ENCODE measurements at regions not wholly inside any gene's neighbourhood (a gene's known extent, or its start where the extent isn't known, plus 50 kb on each side); places are given as distances from the start of the nearest gene placed in this dataset.

DNA sequence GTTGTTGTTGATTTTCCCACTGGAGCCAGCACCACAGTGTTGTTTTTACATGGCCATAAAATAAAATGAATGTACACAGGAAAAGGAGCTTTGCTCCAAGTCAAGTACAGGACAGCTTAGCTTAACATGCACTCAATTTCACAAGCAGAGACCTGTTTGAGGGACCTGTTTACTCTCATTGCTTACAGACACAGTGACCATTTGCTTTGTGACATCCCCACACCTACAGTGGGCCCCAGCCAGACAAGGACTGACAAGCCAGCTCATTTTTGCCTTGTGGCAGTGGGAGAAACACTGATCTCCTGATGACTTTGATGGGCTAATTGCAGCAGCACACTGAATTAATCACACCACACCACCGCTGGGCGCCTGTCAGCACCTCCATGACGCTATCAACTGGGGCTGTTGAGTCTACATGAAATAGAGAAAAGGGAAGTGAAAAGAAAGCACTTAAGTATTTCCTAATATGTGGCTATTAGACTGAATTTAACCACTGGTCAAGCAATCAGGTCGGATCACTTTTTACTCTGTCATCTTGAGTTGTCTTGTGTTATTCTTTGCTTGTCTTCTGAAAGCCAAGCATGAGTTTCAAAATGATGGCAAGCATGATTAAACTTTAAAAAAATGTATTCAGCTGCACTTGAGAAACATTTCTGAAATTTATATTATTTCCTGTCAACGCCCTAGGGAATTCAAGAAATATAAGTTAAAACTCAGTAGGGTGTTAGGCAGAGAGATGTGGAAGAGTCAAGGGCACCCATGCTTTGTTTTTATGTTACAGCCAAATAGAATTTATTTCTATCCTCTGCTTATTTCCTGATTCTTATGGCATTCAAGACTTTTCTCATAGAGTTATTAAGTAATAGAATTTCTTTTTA lies 557.7 kb downstream of the RAB28 start:
- no peaks in the 10 kb centered on the region for H3K27me3 ChIP-seq (ENCODE audit: control insufficient read depth in 2 of 2, insufficient read depth in 2 of 2, low read length in 2 of 2)
- TF ChIP-seq, protein P1, sequence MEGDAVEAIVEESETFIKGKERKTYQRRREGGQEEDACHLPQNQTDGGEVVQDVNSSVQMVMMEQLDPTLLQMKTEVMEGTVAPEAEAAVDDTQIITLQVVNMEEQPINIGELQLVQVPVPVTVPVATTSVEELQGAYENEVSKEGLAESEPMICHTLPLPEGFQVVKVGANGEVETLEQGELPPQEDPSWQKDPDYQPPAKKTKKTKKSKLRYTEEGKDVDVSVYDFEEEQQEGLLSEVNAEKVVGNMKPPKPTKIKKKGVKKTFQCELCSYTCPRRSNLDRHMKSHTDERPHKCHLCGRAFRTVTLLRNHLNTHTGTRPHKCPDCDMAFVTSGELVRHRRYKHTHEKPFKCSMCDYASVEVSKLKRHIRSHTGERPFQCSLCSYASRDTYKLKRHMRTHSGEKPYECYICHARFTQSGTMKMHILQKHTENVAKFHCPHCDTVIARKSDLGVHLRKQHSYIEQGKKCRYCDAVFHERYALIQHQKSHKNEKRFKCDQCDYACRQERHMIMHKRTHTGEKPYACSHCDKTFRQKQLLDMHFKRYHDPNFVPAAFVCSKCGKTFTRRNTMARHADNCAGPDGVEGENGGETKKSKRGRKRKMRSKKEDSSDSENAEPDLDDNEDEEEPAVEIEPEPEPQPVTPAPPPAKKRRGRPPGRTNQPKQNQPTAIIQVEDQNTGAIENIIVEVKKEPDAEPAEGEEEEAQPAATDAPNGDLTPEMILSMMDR (IDR thresholded peaks at IDR 0.05), result no peak
- H3K9me3 ChIP-seq (replicated peaks in 1 of 2; ENCODE audit: control insufficient read depth in 1 of 2, insufficient read depth in 1 of 2, low read length in 2 of 2), result peaks cover 0 to 4% of the 10 kb centered on the region in 2 donors
- H3K4me3 ChIP-seq (replicated peaks in 1 of 3; ENCODE audit: low read depth in 2 of 3, low read length in 3 of 3), result no peak overlapping the region
- no peak for DNase-seq
- no peak overlapping the region for H3K4me3 Mint-ChIP-seq
- no peaks in the 10 kb centered on the region for H3K4me1 Mint-ChIP-seq
- H2AFZ ChIP-seq (ENCODE audit: insufficient read depth, low read depth, low read length, poor library complexity, severe bottlenecking), result no peak overlapping the region
- no peaks in the 10 kb centered on the region for H3K27me3 Mint-ChIP-seq (ENCODE audit: low read depth in 3 of 3)
- H3K4me2 ChIP-seq (replicated peaks; ENCODE audit: extremely low read depth, low read length, poor library complexity, severe bottlenecking), result no peak overlapping the region
- no peaks in the 10 kb centered on the region for H3K4me1 ChIP-seq (ENCODE audit: control insufficient read depth in 1 of 2, insufficient read depth in 2 of 2, low read length in 2 of 2)
- H3K27ac ChIP-seq (ENCODE audit: low read depth in 1 of 2, low read length in 2 of 2), result no peak overlapping the region
- H3K9ac ChIP-seq (ENCODE audit: insufficient read depth, low read length, poor library complexity, severe bottlenecking), result no peak overlapping the region
- H4K20me1 ChIP-seq (ENCODE audit: insufficient read depth, low read length), result no peaks in the 10 kb centered on the region
- intact Hi-C loops (cut with micrococcal nuclease), result no loop called here
- H3K36me3 Mint-ChIP-seq, result no peaks in the 10 kb centered on the region
- H3K27ac Mint-ChIP-seq, result no peak overlapping the region
- no peaks in the 10 kb centered on the region for H3K36me3 ChIP-seq (replicated peaks in 1 of 2; ENCODE audit: control insufficient read depth in 1 of 2, insufficient read depth in 2 of 2, low read length in 2 of 2)
- WGBS (ENCODE audit: insufficient coverage), result 60% methylated on average over 1 of the region's 5 CpGs
- H3K79me2 ChIP-seq (ENCODE audit: insufficient read depth, low read length), result no peaks in the 10 kb centered on the region
- peaks cover 0 to 7% (median 3%) of the 10 kb centered on the region in 7 donors for H3K9me3 Mint-ChIP-seq

DNA sequence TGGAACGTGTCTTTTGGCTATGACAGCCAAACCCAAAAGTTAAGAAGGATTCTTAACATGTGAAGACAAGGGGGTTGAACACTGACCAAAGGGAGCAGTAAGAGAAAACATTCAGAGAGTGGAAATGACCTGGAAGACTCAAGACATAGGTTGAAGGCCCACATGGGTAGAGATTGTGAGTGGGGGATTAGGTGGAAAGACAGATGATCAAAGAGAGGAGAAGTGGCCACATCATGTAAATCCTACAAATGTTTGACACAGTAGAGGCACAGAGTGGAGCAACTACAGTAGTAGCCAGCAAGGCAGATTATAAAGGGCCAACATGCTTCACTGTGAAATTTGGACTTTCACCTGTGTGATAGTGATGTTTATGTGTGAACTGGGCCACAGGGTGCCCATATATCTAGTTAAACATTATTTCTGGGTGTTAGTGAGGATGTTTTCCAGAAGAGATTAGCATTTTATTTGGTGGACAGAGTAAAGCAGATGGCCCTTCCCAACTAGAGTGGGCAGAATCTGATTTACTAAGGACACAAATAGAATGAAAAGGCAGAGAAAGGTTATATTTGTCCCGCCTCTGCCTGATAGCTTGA lies 559.3 kb downstream of the RAB28 start:
- H3K9me3 Mint-ChIP-seq, result peaks cover 0 to 5% (median 2%) of the 10 kb centered on the region in 7 donors
- H4K20me1 ChIP-seq (ENCODE audit: insufficient read depth, low read length), result no peaks in the 10 kb centered on the region
- intact Hi-C loops (cut with micrococcal nuclease), result no loop called here
- no peaks in the 10 kb centered on the region for H3K27me3 Mint-ChIP-seq (ENCODE audit: low read depth in 3 of 3)
- H3K9ac ChIP-seq (ENCODE audit: insufficient read depth, low read length, poor library complexity, severe bottlenecking), result no peak overlapping the region
- H3K27ac ChIP-seq (ENCODE audit: low read depth in 1 of 2, low read length in 2 of 2), result no peak overlapping the region
- H3K9me3 ChIP-seq (replicated peaks in 1 of 2; ENCODE audit: control insufficient read depth in 1 of 2, insufficient read depth in 1 of 2, low read length in 2 of 2), result peaks cover 0 to 4% of the 10 kb centered on the region in 2 donors
- no peaks in the 10 kb centered on the region for H3K36me3 Mint-ChIP-seq
- no peak overlapping the region for H3K4me3 ChIP-seq (replicated peaks in 1 of 3; ENCODE audit: low read depth in 2 of 3, low read length in 3 of 3)
- no peak overlapping the region for H3K4me2 ChIP-seq (replicated peaks; ENCODE audit: extremely low read depth, low read length, poor library complexity, severe bottlenecking)
- H3K4me1 ChIP-seq (ENCODE audit: control insufficient read depth in 1 of 2, insufficient read depth in 2 of 2, low read length in 2 of 2), result no peaks in the 10 kb centered on the region
- no peaks in the 10 kb centered on the region for H3K27me3 ChIP-seq (ENCODE audit: control insufficient read depth in 2 of 2, insufficient read depth in 2 of 2, low read length in 2 of 2)
- H3K79me2 ChIP-seq (ENCODE audit: insufficient read depth, low read length), result no peaks in the 10 kb centered on the region
- no peak overlapping the region for H3K4me3 Mint-ChIP-seq
- 90% methylated on average over 2 of the region's 2 CpGs for WGBS (ENCODE audit: insufficient coverage)
- H2AFZ ChIP-seq (ENCODE audit: insufficient read depth, low read depth, low read length, poor library complexity, severe bottlenecking), result no peak overlapping the region
- no peak for DNase-seq
- no peaks in the 10 kb centered on the region for H3K36me3 ChIP-seq (replicated peaks in 1 of 2; ENCODE audit: control insufficient read depth in 1 of 2, insufficient read depth in 2 of 2, low read length in 2 of 2)
- no peaks in the 10 kb centered on the region for H3K4me1 Mint-ChIP-seq
- TF ChIP-seq, protein P1 (IDR thresholded peaks at IDR 0.05), result no peak
- no peak overlapping the region for H3K27ac Mint-ChIP-seq
